HepG2 (cell line): ENCODE measurements at regions not wholly inside any gene's neighbourhood (a gene's known extent, or its start where the extent isn't known, plus 50 kb on each side); places are given as distances from the start of the nearest gene placed in this dataset.

Experiments
- ATAC-seq: fragments of 200-7000 bp; cut with Tn5 transposase; 3 replicates; pipeline ENCODE4 v1.9.1; 2020; ENCODE audit warnings: mild to moderate bottlenecking, moderate library complexity
- BruUV-seq: library from RNA; stranded (reverse); fragments of 400-500 nt; replicated peaks from 2 replicates; lab custom pipeline; 2021; lab: Mats Ljungman, UMichigan
- CTCF ChIA-PET: fragments of 300-600 bp; formaldehyde crosslinking; extraction: SDS; loops from one replicate; lab custom pipeline; 2021; ENCODE audit warnings: low total read pairs, inconsistent platforms, low intra/inter-chr PET ratio; lab: Yijun Ruan, JAX
- POLR2A ChIA-PET: fragments of 350-600 bp; sonication (Branson Sonifier 250); formaldehyde crosslinking; loops from one replicate; lab custom pipeline; 2020; ENCODE audit warnings: antibody characterized with exemption, inconsistent platforms; lab: Yijun Ruan, JAX
- DNase-seq: peaks from one replicate; pipeline ENCODE4 v3.0.0-alpha.2; 2015; ENCODE audit warnings: low spot score
- FAIRE-seq: peaks from 3 replicates; lab custom pipeline; 2011; peaks lifted over from hg19 to GRCh38; lab: Jason Lieb, UNC
- H2AFZ ChIP-seq: one replicate; pipeline ENCODE4 v1.6.1; 2011; ENCODE audit warnings: low read length, inconsistent platforms
- H3K27ac ChIP-seq: fragments of 300-600 bp; 3 replicates; pipeline ENCODE4 v1.8.0; 2011; ENCODE audit warnings: mixed run types, mild to moderate bottlenecking, mixed read lengths, low read length, inconsistent platforms; ENCODE audit not compliant: insufficient read depth; ENCODE audit errors: extremely low read length
- H3K27me3 ChIP-seq, 2 experiments: fragments of 200-600 bp in 1 of 2; 2 replicates in 1 of 2; 3 replicates in 1 of 2; pipeline versions ENCODE4 v1.6.0 to v1.8.0; 2011; ENCODE audit warnings: low read length in 2 of 2, mild to moderate bottlenecking in 2 of 2, moderate library complexity in 2 of 2, inconsistent platforms in 1 of 2; ENCODE audit not compliant: insufficient read depth in 2 of 2, control insufficient read depth in 1 of 2
- H3K36me3 ChIP-seq, 2 experiments: fragments of 200-600 bp in 1 of 2; replicated peaks in 1 of 2; 2 replicates in 1 of 2; 3 replicates in 1 of 2; pipeline versions ENCODE4 v1.5.1 to v1.8.0; 2011; ENCODE audit warnings: low read length in 2 of 2, inconsistent platforms in 1 of 2; ENCODE audit not compliant: insufficient read depth in 2 of 2, control insufficient read depth in 1 of 2
- H3K4me1 ChIP-seq: 2 replicates; pipeline ENCODE4 v1.5.1; 2012; ENCODE audit warnings: low read length, inconsistent platforms; ENCODE audit not compliant: insufficient read depth
- H3K4me2 ChIP-seq: 2 replicates; pipeline ENCODE4 v1.6.0; 2011; ENCODE audit warnings: low read depth, low read length, inconsistent platforms
- H3K4me3 ChIP-seq, 3 experiments: fragments of 200-600 bp in 1 of 3; sonication (generic), shearing (Covaris generic) in 1 of 3; replicated peaks in 1 of 3; 2 replicates each; pipeline ENCODE4 v1.5.1; 2011 to 2016; ENCODE audit warnings: low read length in 3 of 3, inconsistent platforms in 2 of 3, low read depth in 2 of 3, mild to moderate bottlenecking in 2 of 3, control low read depth in 1 of 3, mixed read lengths in 1 of 3; ENCODE audit not compliant: insufficient read depth in 1 of 3
- H3K79me2 ChIP-seq: one replicate; pipeline ENCODE4 v1.6.1; 2011; ENCODE audit warnings: low read length, inconsistent platforms; ENCODE audit not compliant: insufficient read depth
- H3K9ac ChIP-seq: 2 replicates; pipeline ENCODE4 v1.6.0; 2011; ENCODE audit warnings: mild to moderate bottlenecking, low read depth, low read length, inconsistent platforms; ENCODE audit not compliant: insufficient read depth
- H3K9me3 ChIP-seq: 2 replicates; pipeline ENCODE4 v1.5.1; 2012; ENCODE audit warnings: mild to moderate bottlenecking, low read length
- H4K20me1 ChIP-seq: 2 replicates; pipeline ENCODE4 v1.6.0; 2011; ENCODE audit warnings: inconsistent platforms, mild to moderate bottlenecking, low read length, moderate library complexity; ENCODE audit not compliant: insufficient read depth
- AGO1 ChIP-seq: fragments of 200-400 bp; formaldehyde crosslinking; IDR thresholded peaks from 2 replicates; pipeline ENCODE4 v1.6.1; 2017; ENCODE audit warnings: mild to moderate bottlenecking, low read depth, low read length, moderate library complexity; ENCODE audit not compliant: poor library complexity, severe bottlenecking
- CC2D1A ChIP-seq: sonication (generic); formaldehyde crosslinking; IDR thresholded peaks from 2 replicates; pipeline ENCODE4 v1.8.1; 2023; ENCODE audit warnings: mild to moderate bottlenecking, missing genetic modification reagents
- DMTF1 ChIP-seq: sonication (generic); formaldehyde crosslinking; IDR thresholded peaks from 2 replicates; pipeline ENCODE4 v1.4.0; 2020; ENCODE audit warnings: mild to moderate bottlenecking, missing genetic modification reagents
- GPN1 ChIP-seq: sonication (generic); formaldehyde crosslinking; IDR thresholded peaks from 2 replicates; pipeline ENCODE4 v1.5.1; 2020; ENCODE audit warnings: missing genetic modification reagents, borderline replicate concordance
- HDAC1 ChIP-seq: sonication (generic); formaldehyde crosslinking; IDR thresholded peaks from 2 replicates; pipeline ENCODE4 v1.5.1; 2020; ENCODE audit warnings: mild to moderate bottlenecking, missing genetic modification reagents
- MTA3 ChIP-seq: sonication (generic); formaldehyde crosslinking; IDR thresholded peaks from 2 replicates; pipeline ENCODE4 v1.4.0; 2020; ENCODE audit warnings: missing genetic modification reagents
- NFKBIZ ChIP-seq: IDR thresholded peaks from 2 replicates; pipeline ENCODE4 v1.6.1; 2018; ENCODE audit warnings: missing genetic modification reagents, missing compliant biosample characterization
- NRL ChIP-seq: sonication (generic); formaldehyde crosslinking; IDR thresholded peaks from 2 replicates; pipeline ENCODE4 v1.5.0; 2020; ENCODE audit warnings: missing genetic modification reagents, mild to moderate bottlenecking, moderate library complexity, borderline replicate concordance
- RORA ChIP-seq: sonication (generic); formaldehyde crosslinking; IDR thresholded peaks from 2 replicates; pipeline ENCODE4 v1.5.0; 2020; ENCODE audit warnings: mild to moderate bottlenecking, missing genetic modification reagents, moderate library complexity
- SP4 ChIP-seq: sonication (generic); formaldehyde crosslinking; IDR thresholded peaks from 2 replicates; pipeline ENCODE4 v1.8.1; 2023; ENCODE audit warnings: mild to moderate bottlenecking, missing genetic modification reagents
- SRSF1 ChIP-seq: fragments of 200-400 bp; formaldehyde crosslinking; optimal IDR thresholded peaks from 2 replicates; pipeline ENCODE3; 2017; ENCODE audit warnings: mild to moderate bottlenecking, low read depth, low read length, moderate library complexity
- TBP ChIP-seq: sonication (generic); formaldehyde crosslinking; IDR thresholded peaks from 2 replicates; pipeline ENCODE4 v1.5.0; 2020; ENCODE audit warnings: missing genetic modification reagents
- ZFP82 ChIP-seq: sonication (generic); formaldehyde crosslinking; IDR thresholded peaks from 2 replicates; pipeline ENCODE4 v1.5.1; 2020; ENCODE audit warnings: mild to moderate bottlenecking, missing genetic modification reagents, borderline replicate concordance
- ZNF292 ChIP-seq: sonication (generic); formaldehyde crosslinking; IDR thresholded peaks from 2 replicates; pipeline ENCODE4 v1.8.1; 2022; ENCODE audit warnings: mild to moderate bottlenecking, low read depth, missing genetic modification reagents, borderline replicate concordance
- ZNF746 ChIP-seq: sonication (generic); formaldehyde crosslinking; IDR thresholded peaks from 2 replicates; pipeline ENCODE4 v1.8.0; 2022; ENCODE audit warnings: mild to moderate bottlenecking, missing genetic modification reagents
- ZNF879 ChIP-seq: sonication (generic); formaldehyde crosslinking; IDR thresholded peaks from 2 replicates; pipeline ENCODE4 v1.8.1; 2023; ENCODE audit warnings: missing genetic modification reagents
- WGBS: methylation state at CpG from one replicate; pipeline ENCODE4 v1.1.6; 2017; ENCODE audit warnings: low lambda C conversion rate; 5-methylcytosine and 5-hydroxymethylcytosine counted together
- in situ Hi-C: cut with HindIII; loops from 2 replicates; pipeline ENCODE4 v1.10.0; 2017; ENCODE audit warnings: low pct_unique_long_range_greater_than_20kb; ENCODE audit not compliant: extremely low pct_ligation_motif_present
- intact Hi-C: fragments of 100-400 bp; cut with micrococcal nuclease; formaldehyde crosslinking; loops from one replicate; pipeline ENCODE4 v1.10.0; 2022; ENCODE audit not compliant: unreplicated experiment
- TF ChIP-seq, protein P1 (sequence below): sonication (generic); formaldehyde crosslinking; IDR thresholded peaks from 2 replicates; pipeline ENCODE4 v1.5.0; 2020; ENCODE audit warnings: mild to moderate bottlenecking, missing genetic modification reagents, borderline replicate concordance

GRCh38 chr16:87041286-87041685 is 275.9 kb downstream of the C16orf95 start:
- ChIA-PET CTCF (no interaction called here), POLR2A (no interaction called here)
- in situ Hi-C loops: no loop called here
- ATAC-seq (no peak), FAIRE-seq (no peak), DNase-seq (no peak)
- Histone ChIP-seq H3K36me3 (no peaks in the 10 kb centered on the region), H3K27me3 (peaks cover 11 to 60% of the 10 kb centered on the region in 2 experiments; a peak in 4 of 5 replicates), H4K20me1 (no peaks in the 10 kb centered on the region), H3K4me2 (no peak overlapping the region), H3K79me2 (no peaks in the 10 kb centered on the region), H3K4me1 (no peaks in the 10 kb centered on the region), H3K9ac (no peak overlapping the region), H2AFZ (no peak overlapping the region), H3K27ac (no peak overlapping the region), H3K4me3 (no peak overlapping the region), H3K9me3 (no peaks in the 10 kb centered on the region)
- intact Hi-C loops: no loop called here
- no TSS peak for BruUV-seq
- 9% methylated on average over 16 of the region's 16 CpGs for WGBS
- TF ChIP-seq TBP (CRISPR knock-in tag): no peak
- no peak for TF ChIP-seq HDAC1
- TF ChIP-seq ZFP82 (CRISPR knock-in tag): no peak
- TF ChIP-seq AGO1: no peak
- TF ChIP-seq DMTF1 (CRISPR knock-in tag): no peak
- no peak for TF ChIP-seq SP4
- no peak for TF ChIP-seq MTA3 (CRISPR knock-in tag)
- no peak for TF ChIP-seq ZNF746 (CRISPR knock-in tag)
- TF ChIP-seq NFKBIZ (CRISPR knock-in tag): no peak
- TF ChIP-seq GPN1: no peak
- no peak for TF ChIP-seq ZNF879 (CRISPR knock-in tag)
- no peak for TF ChIP-seq NRL (CRISPR knock-in tag)
- TF ChIP-seq, protein P1, sequence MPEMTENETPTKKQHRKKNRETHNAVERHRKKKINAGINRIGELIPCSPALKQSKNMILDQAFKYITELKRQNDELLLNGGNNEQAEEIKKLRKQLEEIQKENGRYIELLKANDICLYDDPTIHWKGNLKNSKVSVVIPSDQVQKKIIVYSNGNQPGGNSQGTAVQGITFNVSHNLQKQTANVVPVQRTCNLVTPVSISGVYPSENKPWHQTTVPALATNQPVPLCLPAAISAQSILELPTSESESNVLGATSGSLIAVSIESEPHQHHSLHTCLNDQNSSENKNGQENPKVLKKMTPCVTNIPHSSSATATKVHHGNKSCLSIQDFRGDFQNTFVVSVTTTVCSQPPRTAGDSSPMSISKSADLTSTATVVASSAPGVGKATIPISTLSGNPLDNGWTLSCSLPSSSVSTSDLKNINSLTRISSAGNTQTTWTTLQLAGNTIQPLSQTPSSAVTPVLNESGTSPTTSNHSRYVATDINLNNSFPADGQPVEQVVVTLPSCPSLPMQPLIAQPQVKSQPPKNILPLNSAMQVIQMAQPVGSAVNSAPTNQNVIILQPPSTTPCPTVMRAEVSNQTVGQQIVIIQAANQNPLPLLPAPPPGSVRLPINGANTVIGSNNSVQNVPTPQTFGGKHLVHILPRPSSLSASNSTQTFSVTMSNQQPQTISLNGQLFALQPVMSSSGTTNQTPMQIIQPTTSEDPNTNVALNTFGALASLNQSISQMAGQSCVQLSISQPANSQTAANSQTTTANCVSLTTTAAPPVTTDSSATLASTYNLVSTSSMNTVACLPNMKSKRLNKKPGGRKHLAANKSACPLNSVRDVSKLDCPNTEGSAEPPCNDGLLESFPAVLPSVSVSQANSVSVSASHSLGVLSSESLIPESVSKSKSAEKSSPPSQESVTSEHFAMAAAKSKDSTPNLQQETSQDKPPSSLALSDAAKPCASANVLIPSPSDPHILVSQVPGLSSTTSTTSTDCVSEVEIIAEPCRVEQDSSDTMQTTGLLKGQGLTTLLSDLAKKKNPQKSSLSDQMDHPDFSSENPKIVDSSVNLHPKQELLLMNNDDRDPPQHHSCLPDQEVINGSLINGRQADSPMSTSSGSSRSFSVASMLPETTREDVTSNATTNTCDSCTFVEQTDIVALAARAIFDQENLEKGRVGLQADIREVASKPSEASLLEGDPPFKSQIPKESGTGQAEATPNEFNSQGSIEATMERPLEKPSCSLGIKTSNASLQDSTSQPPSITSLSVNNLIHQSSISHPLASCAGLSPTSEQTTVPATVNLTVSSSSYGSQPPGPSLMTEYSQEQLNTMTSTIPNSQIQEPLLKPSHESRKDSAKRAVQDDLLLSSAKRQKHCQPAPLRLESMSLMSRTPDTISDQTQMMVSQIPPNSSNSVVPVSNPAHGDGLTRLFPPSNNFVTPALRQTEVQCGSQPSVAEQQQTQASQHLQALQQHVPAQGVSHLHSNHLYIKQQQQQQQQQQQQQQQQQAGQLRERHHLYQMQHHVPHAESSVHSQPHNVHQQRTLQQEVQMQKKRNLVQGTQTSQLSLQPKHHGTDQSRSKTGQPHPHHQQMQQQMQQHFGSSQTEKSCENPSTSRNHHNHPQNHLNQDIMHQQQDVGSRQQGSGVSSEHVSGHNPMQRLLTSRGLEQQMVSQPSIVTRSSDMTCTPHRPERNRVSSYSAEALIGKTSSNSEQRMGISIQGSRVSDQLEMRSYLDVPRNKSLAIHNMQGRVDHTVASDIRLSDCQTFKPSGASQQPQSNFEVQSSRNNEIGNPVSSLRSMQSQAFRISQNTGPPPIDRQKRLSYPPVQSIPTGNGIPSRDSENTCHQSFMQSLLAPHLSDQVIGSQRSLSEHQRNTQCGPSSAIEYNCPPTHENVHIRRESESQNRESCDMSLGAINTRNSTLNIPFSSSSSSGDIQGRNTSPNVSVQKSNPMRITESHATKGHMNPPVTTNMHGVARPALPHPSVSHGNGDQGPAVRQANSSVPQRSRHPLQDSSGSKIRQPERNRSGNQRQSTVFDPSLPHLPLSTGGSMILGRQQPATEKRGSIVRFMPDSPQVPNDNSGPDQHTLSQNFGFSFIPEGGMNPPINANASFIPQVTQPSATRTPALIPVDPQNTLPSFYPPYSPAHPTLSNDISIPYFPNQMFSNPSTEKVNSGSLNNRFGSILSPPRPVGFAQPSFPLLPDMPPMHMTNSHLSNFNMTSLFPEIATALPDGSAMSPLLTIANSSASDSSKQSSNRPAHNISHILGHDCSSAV (CRISPR knock-in tag): no peak
- TF ChIP-seq ZNF292: no peak
- TF ChIP-seq CC2D1A (CRISPR knock-in tag): no peak
- TF ChIP-seq SRSF1: no peak
- TF ChIP-seq RORA: no peak
